Astrocyte of the spinal cord (primary cell): ENCODE measurements at regions not wholly inside any gene's neighbourhood (a gene's known extent, or its start where the extent isn't known, plus 50 kb on each side); places are given as distances from the start of the nearest gene placed in this dataset.

ENCODE experiments used
- DNase-seq: peaks from one replicate; pipeline ENCODE4 v3.0.0; 2011; ENCODE audit warnings: low read depth, low spot score
- H3K4me3 ChIP-seq: 2 replicates; pipeline ENCODE4 v1.5.1; 2011; ENCODE audit warnings: low read depth, mild to moderate bottlenecking, low read length, moderate library complexity
- in situ Hi-C: cut with HindIII; loops from 2 replicates; pipeline ENCODE4 v1.10.0; 2017; ENCODE audit warnings: low sequenced_read_pairs
- TF ChIP-seq, protein P1 (sequence below): IDR thresholded peaks from 2 replicates; pipeline ENCODE4 v1.5.1; 2012; ENCODE audit warnings: low read depth, mild to moderate bottlenecking, low read length, inconsistent platforms

DNA sequence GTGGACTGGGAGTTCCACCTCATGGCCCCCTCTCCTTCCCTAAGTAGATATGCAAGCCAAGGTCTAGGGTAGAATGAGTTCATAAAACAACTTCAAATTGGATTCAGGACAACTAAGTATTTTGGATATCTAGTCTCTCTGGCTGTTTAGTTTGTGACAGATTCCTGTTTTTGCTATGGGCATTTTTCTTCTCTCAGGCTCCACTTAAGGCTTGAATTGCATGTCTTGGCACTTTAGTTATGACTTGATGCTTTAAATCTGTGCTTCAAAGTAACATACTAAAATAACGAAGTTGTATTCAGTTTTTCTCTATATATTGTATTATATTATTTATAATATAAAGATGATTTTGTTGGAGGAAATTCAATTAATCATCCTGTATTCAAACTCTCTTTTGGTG lies 873.4 kb upstream of the MBL2 start:
- no peak for DNase-seq
- TF ChIP-seq, protein P1, sequence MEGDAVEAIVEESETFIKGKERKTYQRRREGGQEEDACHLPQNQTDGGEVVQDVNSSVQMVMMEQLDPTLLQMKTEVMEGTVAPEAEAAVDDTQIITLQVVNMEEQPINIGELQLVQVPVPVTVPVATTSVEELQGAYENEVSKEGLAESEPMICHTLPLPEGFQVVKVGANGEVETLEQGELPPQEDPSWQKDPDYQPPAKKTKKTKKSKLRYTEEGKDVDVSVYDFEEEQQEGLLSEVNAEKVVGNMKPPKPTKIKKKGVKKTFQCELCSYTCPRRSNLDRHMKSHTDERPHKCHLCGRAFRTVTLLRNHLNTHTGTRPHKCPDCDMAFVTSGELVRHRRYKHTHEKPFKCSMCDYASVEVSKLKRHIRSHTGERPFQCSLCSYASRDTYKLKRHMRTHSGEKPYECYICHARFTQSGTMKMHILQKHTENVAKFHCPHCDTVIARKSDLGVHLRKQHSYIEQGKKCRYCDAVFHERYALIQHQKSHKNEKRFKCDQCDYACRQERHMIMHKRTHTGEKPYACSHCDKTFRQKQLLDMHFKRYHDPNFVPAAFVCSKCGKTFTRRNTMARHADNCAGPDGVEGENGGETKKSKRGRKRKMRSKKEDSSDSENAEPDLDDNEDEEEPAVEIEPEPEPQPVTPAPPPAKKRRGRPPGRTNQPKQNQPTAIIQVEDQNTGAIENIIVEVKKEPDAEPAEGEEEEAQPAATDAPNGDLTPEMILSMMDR = no peak
- H3K4me3 ChIP-seq = no peak overlapping the region
- in situ Hi-C loops = no loop called here

DNA sequence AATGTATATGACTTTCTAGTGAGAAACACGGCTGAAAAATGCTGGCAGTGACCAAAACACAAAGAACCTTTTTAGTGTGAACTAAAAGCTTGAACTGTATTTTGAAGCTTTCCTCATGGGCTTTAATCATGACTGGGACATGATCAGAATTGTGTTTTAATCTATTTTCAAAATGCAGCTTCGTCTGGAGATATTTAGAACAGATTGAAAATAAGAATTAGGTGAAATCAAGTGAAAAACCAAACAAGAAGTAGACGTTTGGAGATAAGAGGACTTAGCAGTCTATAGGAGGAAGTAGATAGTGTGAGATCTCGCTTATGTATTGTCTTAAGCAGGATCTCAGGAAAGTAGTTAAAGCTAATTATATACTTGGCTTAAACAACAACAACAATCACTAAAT lies 865.4 kb upstream of the MBL2 start:
- DNase-seq = no peak
- in situ Hi-C loops = no loop called here
- H3K4me3 ChIP-seq = no peak overlapping the region
- TF ChIP-seq, protein P1 = no peak

GRCh38 chr10:53624722-53625121 lies 852.1 kb upstream of the MBL2 start:
- TF ChIP-seq, protein P1 = no peak
- in situ Hi-C loops = no loop called here
- H3K4me3 ChIP-seq = no peak overlapping the region
- DNase-seq = no peak

GRCh38 chr10:53622201-53622600 lies 849.6 kb upstream of the MBL2 start:
- in situ Hi-C loops = no loop called here
- H3K4me3 ChIP-seq = no peak overlapping the region
- DNase-seq = no peak
- TF ChIP-seq, protein P1 = no peak

DNA sequence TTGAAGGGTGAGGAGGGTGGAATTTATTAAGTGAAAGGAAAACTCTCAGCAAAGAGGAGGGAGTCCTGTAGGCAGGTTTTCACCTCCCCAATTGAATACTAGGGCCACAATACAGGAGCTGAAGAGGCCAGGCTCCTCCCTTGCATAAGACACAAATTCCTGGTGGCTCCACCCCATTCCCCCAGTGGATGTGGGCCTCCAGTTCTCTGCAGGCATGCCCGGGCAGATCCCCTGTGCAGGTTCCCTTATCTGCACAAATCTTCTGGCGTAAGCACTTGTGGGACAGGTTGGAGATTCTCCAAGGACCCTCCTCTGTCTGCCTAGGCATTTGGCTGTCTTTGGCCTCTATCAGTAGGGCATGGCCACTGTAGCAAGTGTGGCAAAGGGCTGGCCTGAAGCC lies 847.1 kb upstream of the MBL2 start:
- H3K4me3 ChIP-seq = no peak overlapping the region
- no peak for DNase-seq
- in situ Hi-C loops = no loop called here
- TF ChIP-seq, protein P1 = no peak

- DNase-seq = no peak
- in situ Hi-C loops = no loop called here
- H3K4me3 ChIP-seq = no peak overlapping the region
These were observed 835.1 kb upstream of the MBL2 start for GRCh38 chr10:53607691-53608090.

More at GRCh38 chr10:53607691-53608090, 835.1 kb upstream of the MBL2 start:
- TF ChIP-seq, protein P1 = no peak
